ENCODE measurements at regions not wholly inside any gene's neighbourhood (a gene's known extent, or its start where the extent isn't known, plus 50 kb on each side); places are given as distances from the start of the nearest gene placed in this dataset.

DNA sequence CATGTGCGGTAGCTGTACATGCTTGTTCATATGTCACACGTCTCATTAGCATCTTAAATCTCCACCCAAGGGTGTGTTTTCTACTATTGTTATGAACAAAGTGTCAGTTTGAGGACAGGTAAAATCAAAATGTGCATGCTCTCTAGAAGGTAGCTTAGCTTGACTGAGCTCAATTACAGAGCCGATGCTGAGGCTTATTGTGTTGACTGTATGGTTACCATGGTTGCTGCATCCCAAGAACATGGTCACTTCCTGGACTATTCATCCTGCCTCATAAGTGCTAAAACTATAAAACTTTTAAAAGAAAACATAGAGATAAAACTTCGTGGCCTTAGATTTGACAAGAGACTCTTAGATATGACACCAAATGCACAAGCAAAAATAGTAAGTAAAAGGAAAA lies 426.1 kb upstream of the CTNND2 start:
- H3K4me1 Mint-ChIP-seq: peaks cover 31% of the 10 kb centered on the region
- TF ChIP-seq, protein P1, sequence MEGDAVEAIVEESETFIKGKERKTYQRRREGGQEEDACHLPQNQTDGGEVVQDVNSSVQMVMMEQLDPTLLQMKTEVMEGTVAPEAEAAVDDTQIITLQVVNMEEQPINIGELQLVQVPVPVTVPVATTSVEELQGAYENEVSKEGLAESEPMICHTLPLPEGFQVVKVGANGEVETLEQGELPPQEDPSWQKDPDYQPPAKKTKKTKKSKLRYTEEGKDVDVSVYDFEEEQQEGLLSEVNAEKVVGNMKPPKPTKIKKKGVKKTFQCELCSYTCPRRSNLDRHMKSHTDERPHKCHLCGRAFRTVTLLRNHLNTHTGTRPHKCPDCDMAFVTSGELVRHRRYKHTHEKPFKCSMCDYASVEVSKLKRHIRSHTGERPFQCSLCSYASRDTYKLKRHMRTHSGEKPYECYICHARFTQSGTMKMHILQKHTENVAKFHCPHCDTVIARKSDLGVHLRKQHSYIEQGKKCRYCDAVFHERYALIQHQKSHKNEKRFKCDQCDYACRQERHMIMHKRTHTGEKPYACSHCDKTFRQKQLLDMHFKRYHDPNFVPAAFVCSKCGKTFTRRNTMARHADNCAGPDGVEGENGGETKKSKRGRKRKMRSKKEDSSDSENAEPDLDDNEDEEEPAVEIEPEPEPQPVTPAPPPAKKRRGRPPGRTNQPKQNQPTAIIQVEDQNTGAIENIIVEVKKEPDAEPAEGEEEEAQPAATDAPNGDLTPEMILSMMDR (conservative IDR thresholded peaks at IDR 0.05): no peak
- Histone ChIP-seq H3K27me3 (ENCODE audit: control insufficient read depth, insufficient read depth, low read length, poor library complexity, severe bottlenecking) (no peaks in the 10 kb centered on the region), H3K9ac (ENCODE audit: extremely low read depth, low read length, poor library complexity, severe bottlenecking) (no peak overlapping the region), H3K27ac (ENCODE audit: low read depth, low read length) (no peak overlapping the region), H3K36me3 (ENCODE audit: control insufficient read depth, insufficient read depth, low read length) (no peaks in the 10 kb centered on the region), H3K4me3 (ENCODE audit: low read length) (no peak overlapping the region), H3K4me1 (ENCODE audit: control insufficient read depth, insufficient read depth, low read length) (no peaks in the 10 kb centered on the region), H3K9me3 (ENCODE audit: control insufficient read depth, low read length) (peaks cover 30% of the 10 kb centered on the region)
- H3K27ac Mint-ChIP-seq: peak overlapping the region; percentile 77
- peaks cover 25% of the 10 kb centered on the region for H3K9me3 Mint-ChIP-seq
- no peak overlapping the region for H3K4me3 Mint-ChIP-seq
- peaks cover 21% of the 10 kb centered on the region for H3K36me3 Mint-ChIP-seq (ENCODE audit: low read depth)
- 92% methylated on average over 4 of the region's 4 CpGs; no CpG with 5 or more reads in 1 of the 2 experiments for WGBS, 2 experiments (ENCODE audit: insufficient coverage in 1 of 2, insufficient read length in 1 of 2)
- DNase-seq: peak; percentile 45
- H3K27me3 Mint-ChIP-seq (ENCODE audit: insufficient read depth): no peaks in the 10 kb centered on the region

GRCh38 chr5:12323637-12324229 lies 419.5 kb upstream of the CTNND2 start:
- Histone ChIP-seq H3K36me3 (ENCODE audit: control insufficient read depth, insufficient read depth, low read length) (no peaks in the 10 kb centered on the region), H3K27ac (ENCODE audit: low read depth, low read length) (no peak overlapping the region), H3K4me3 (ENCODE audit: low read length) (no peak overlapping the region), H3K9ac (ENCODE audit: extremely low read depth, low read length, poor library complexity, severe bottlenecking) (no peak overlapping the region), H3K27me3 (ENCODE audit: control insufficient read depth, insufficient read depth, low read length, poor library complexity, severe bottlenecking) (no peaks in the 10 kb centered on the region), H3K4me1 (ENCODE audit: control insufficient read depth, insufficient read depth, low read length) (no peaks in the 10 kb centered on the region), H3K9me3 (ENCODE audit: control insufficient read depth, low read length) (peaks cover 33% of the 10 kb centered on the region)
- peak overlapping the region; percentile 93 for H3K27ac Mint-ChIP-seq
- peaks cover 18% of the 10 kb centered on the region for H3K36me3 Mint-ChIP-seq (ENCODE audit: low read depth)
- TF ChIP-seq, protein P1 (conservative IDR thresholded peaks at IDR 0.05): no peak
- DNase-seq: peak; percentile 83
- peaks cover 37% of the 10 kb centered on the region for H3K9me3 Mint-ChIP-seq
- no peaks in the 10 kb centered on the region for H3K27me3 Mint-ChIP-seq (ENCODE audit: insufficient read depth)
- peaks cover 24% of the 10 kb centered on the region for H3K4me1 Mint-ChIP-seq
- H3K4me3 Mint-ChIP-seq: peak overlapping the region; percentile 3
- 37 to 51% methylated on average over 3 to 7 of the region's 7 CpGs for WGBS, 2 experiments (ENCODE audit: insufficient coverage in 1 of 2, insufficient read length in 1 of 2)

DNA sequence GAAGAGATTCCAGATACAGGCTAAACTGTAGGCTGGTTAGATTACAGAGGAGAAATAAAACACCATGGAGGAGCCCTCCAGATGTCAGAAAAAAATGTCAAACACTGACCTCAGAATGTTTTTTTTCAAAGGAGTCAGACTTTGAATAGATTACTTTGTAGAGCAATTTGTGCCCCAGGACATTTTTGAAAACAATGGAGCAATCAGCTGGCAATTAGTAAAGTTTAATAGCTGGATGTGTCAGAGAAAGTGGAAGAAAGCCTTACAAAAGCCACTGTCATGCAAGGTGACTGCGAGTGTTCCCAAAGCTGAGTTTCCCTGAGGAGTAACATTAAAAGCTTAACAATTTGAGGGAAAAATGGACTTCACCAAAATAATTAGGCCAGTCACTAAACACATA lies 417.8 kb upstream of the CTNND2 start:
- Mint-ChIP-seq H3K27me3 (ENCODE audit: insufficient read depth) (no peaks in the 10 kb centered on the region), H3K4me1 (peaks cover 24% of the 10 kb centered on the region), H3K9me3 (peaks cover 20% of the 10 kb centered on the region), H3K4me3 (no peak overlapping the region), H3K27ac (no peak overlapping the region), H3K36me3 (ENCODE audit: low read depth) (peaks cover 4% of the 10 kb centered on the region)
- H3K27ac ChIP-seq (ENCODE audit: low read depth, low read length): peak overlapping the region; percentile 36
- H3K4me3 ChIP-seq (ENCODE audit: low read length): peak overlapping the region; percentile 54
- no peak overlapping the region for H3K9ac ChIP-seq (ENCODE audit: extremely low read depth, low read length, poor library complexity, severe bottlenecking)
- DNase-seq: no peak
- TF ChIP-seq, protein P1 (conservative IDR thresholded peaks at IDR 0.05): no peak
- no peaks in the 10 kb centered on the region for H3K27me3 ChIP-seq (ENCODE audit: control insufficient read depth, insufficient read depth, low read length, poor library complexity, severe bottlenecking)
- no peaks in the 10 kb centered on the region for H3K4me1 ChIP-seq (ENCODE audit: control insufficient read depth, insufficient read depth, low read length)
- peaks cover 16% of the 10 kb centered on the region for H3K9me3 ChIP-seq (ENCODE audit: control insufficient read depth, low read length)
- 15% methylated on average over 1 of the region's 1 CpG; no CpG with 5 or more reads in 1 of the 2 experiments for WGBS, 2 experiments (ENCODE audit: insufficient coverage in 1 of 2, insufficient read length in 1 of 2)
- no peaks in the 10 kb centered on the region for H3K36me3 ChIP-seq (ENCODE audit: control insufficient read depth, insufficient read depth, low read length)
